GM18909 (cell line): ENCODE measurements at regions not wholly inside any gene's neighbourhood (a gene's known extent, or its start where the extent isn't known, plus 50 kb on each side); places are given as distances from the start of the nearest gene placed in this dataset.
A peak's percentile ranks its signal among the peaks of the same experiment; 100 is the strongest.

Source experiments
- ATAC-seq: cut with Tn5 transposase; IDR thresholded peaks from one replicate; pipeline ENCODE4 v1.9.1; 2021; ENCODE audit warnings: mild to moderate bottlenecking; ENCODE audit not compliant: unreplicated experiment, poor library complexity

DNA sequence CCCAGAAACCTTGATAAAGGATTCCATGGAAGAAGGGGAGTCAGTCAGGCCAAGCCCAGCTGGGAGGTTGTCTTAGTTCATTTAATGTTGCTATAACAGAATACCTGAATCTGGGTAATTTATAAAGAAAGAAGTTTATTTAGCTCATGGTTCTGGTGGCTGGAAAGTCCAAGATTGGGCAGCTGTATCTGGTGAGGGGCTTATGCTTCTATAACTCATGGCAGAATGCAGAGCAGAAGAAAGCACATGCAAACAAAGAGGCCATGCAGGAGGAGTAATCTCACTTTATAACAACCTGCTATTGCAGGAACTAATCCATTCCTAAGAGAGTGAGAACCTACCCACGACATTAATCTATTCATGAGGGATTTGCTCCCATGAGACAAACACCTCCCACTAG lies 54.2 kb upstream of the ANKRD1 start:
- no peak for ATAC-seq

DNA sequence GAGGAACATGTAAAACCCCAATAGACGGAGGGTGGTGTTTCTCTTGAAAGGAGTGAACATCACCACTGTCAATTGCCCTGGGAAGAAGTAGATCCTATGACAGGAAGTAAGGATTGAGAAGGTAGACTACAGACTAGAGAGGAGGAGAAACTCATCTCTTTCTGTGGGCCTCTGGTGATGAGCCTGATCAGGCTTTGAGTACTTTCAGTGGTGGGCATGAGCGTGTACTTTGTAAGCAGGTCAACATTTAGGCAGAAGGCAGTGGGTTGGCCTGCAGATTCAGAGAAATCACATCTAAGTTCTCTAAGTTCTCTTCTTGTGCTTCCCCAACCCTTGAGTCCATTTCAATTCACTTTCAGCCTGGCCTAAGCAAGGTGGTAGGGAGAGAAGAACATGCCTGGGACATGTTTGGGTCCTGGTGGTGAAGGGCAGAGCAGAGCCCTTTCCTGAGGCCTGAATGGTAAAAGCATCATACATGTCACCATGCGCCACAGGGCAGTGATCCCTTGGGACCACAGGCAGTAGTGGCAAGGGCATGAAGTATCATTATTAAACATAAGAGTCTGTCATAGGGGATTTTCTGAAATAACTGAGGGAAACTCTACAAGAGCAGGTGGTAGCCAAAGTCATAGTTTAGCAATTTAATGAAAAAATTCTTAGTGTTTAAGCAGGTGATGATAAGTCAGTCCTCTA lies 56.4 kb upstream of the ANKRD1 start:
- ATAC-seq, result peak; percentile 78

DNA sequence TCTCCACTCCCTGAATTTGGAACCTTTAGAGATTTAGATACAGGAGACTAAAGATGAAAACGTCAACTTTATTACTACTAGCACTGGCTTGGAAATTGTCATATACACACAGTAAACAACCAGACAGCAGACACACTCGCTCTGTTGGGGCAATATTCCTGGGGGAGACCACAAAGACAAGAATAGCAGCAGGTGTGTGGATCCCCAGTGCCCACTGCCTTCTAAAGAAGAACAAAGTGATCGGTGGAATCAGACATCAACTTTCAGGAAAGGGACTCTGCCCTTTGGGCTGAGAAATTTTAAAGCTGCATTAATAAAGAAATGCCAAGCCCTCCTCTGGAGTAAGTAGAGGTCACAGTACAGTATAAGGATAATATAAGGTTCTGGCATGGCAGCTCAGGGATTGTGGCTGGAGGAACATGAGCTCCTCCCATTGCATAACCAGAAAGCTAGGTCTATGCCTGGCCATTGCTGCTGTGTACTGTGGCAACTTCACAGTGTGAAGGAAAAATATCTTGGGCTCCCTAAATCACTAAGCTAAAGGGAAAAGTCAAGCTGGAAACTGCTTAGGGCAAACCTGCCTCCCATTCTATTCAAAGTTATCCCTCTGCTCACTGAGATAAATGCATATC lies 57.1 kb upstream of the ANKRD1 start:
- peak; percentile 15 for ATAC-seq

DNA sequence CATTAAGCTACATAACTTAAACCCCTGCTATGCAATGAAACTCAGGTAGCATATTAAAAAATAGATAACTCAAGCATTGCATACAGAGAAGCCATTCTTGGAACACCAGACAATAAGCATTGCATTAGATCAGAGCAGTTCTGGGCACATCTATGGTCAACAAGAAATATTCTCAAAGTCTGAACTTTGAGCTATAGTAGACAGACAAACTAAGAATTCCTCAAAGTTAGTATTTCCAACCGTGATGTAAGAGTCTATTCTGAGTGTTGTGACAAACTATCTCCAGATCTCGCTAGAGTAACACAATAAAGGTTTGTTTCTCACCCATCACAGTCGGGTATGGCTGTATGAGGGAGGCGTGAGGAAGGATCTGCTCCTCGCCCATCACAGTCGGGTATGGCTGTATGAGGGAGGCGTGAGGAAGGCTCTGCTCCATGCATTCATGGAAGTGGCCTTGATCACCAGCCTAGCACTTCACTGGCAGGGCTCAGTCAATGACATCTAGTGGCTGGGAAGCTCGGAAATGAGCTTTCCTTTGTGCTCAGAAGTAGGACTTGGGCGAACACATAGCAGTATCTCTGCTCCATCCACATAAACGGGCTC lies 61.6 kb upstream of the ANKRD1 start:
- no peak for ATAC-seq

DNA sequence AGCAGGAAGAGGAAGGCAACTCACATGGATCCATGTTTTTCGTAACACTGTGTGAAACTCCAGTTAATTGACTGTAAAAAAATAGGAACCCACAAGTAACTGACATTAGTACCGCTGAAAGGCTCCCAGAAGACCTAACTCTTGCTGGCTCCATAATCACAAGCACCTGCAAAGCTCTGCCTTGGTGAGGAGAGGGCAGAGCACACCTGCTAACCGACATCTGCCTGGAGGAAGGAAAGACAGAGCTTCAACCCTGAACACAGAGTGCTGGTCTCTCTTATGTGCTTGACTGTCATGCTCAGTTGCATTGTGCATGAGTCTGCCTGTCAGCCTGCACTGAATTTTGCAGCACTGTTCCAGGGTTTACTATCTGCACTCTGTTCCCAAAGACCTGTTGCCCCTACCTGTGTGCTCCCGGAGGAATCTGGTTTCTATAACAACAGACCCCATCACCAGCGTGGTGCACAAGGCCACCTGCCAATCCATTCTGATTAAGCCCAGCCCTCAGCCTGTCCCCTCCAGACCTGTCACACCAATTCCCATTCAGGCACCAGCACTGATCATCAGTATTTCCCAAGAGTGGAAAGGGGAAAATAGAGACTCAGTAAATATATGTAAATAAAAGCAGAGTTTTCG lies 63.1 kb upstream of the ANKRD1 start:
- ATAC-seq, result no peak

DNA sequence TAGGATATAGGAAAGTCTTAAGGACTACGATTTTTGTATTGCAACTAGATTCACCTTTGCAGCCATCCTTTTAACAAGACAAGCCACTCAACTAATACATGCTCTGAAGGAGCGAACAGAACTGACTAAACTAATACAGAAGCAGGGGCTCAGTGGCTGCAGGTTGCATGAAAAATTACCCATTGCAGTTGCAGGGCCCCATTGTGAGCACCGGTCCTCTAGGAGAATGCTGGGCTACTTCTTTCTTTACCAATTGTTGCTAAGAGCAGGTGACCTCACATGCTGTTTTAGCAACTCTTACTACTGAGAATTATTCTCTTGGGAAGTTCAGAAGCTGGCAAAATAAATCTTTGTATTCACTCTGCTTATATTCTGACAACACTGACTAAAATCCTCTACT lies 64.0 kb upstream of the ANKRD1 start:
- no peak for ATAC-seq

DNA sequence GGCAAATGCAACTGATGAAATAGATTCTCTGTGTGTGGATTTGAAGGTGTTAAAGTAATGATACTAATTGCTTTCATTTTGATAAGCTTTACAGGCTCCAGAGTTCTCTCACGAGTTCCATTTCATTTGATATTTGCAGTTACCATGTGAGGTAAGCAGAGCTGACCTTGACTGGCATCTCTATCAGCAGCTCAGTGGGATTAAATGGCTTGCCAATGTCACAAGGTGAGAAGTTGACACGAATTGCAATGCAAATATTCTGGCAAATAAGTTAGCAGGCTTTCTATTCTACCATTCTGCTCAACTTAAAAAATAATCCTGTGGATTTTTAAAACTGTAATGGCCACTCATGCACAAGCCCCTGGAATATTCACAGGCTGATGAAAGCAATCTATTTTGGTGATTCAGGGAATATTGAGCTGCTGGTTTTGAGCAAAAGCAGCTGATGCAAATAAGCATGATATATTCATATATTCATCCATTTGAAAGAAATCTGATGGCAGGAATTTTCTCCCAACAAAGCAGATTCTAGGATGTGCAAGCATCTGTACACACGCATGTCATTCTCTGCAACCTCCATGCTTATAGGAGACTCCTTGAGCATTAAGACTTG lies 64.5 kb upstream of the ANKRD1 start:
- ATAC-seq, result no peak

DNA sequence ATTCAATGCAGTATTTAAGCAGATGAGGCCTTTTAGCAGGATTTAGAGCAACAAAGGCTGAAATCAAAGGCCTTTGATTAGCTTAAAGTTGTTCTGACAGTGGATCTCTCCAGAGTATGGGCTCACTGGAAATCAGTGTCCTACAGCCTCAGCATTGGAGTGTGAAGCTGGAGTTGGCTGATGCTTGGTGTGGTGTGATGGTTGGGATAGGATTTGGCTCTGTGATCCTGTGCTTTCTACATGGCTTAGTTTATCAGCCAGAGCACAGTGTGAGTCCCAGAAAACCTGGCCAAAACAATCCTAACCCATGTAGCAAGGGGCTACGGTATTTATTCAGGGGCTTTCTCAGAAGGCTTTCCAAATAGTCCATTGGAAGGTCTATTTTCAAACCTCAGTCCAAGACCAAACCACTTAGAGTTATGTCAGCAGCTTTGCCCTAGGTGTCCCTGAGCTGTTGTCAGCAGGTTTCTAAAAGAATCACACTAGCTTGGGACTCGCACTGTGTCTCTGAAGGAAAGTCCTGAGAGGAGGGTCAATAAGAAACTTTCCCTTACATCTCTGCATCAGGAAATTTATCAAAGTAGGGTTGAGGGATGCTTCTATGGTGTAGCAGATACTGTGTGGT lies 65.4 kb upstream of the ANKRD1 start:
- ATAC-seq, result no peak

DNA sequence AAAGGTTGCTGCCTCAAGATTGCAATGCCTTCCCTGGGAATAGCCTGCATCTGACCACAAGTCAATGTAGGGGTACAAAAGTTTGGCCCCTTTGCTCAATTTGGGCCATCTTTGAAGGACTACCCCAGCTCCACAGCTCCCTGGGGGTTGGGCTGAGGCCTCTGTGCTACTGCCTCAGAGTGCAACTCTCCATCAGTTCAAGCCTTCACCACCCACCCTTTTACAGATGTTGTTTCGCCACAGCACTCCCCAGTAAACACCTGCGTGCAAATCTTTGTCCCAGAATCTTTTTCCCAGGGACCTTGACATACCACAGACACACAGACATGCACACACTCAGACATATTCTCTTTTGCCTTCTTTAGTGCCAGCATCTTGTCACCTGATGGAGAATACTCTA lies 66.0 kb upstream of the ANKRD1 start:
- ATAC-seq, result no peak

DNA sequence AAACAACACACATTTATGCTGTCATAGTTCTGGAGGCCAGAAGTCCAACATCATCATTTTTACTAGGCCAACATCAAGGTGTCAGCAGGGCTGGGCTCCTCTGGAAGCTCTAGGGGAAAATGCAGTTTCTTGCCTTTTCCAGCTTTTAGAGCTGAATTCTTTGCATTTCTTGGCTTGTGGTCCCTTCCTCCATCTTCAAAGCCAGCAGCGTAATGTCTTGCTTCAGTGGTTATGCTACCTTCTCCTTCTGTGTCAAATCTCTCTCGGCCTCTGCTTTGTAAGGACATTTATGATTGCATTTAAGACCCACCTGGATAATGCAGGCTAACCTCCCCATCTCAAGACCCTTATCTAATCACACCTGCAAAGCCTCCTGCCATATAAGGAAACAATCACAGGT lies 66.5 kb upstream of the ANKRD1 start:
- no peak for ATAC-seq

DNA sequence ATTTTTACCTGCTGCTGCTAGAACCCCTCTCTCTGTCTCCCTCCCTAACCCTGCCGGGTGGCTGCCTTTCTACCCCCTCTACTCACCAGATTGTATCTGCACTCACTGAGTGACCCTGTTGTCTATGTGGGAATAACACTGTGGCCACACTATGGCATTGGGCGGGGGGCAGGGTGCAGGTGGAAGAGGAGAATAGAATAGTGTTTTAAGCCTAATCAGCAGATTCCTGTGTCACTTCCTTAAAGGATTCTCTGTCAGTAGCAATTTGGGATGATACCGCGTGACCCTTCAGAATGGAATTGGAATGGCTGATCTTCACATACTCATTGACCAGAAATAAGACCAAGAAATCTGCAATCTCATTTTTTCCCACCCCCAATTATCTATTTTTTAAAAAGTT lies 67.1 kb upstream of the ANKRD1 start:
- no peak for ATAC-seq

DNA sequence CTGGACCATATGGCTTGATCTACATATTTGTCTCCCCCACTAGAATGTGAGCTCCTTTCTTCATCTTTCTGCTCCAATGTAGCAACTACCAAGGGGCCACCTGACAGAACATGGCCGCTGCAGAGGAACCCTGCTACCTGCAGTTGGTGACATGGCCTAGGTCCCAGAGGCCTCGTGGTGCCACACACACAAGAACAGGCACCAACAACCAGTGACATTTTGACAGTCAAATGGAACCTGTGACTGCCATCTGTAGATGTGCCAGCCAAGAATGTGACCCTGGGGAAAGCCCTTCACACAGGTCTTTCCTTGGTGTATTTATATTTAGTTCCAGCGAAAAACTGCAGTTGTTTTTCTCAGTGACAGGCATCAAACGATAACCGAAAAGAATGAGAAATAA lies 67.9 kb upstream of the ANKRD1 start:
- no peak for ATAC-seq

DNA sequence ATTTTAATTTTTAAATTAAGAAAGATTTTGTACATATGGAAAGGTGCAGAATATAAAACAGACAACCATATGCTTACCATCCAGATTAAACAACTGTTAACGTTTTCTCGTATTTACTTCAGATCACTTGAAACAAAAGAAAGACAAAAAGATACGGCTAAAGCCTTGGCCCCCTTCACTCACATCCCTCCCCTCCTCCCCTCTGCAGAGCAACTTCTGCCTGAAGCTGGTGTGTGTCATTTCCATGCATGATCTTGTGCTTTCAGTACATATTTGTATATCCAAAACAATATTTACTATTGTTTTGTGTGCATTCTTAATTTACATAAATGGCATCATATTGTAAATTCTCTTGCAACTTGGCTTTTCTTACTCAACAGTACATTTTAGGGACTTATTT lies 68.5 kb upstream of the ANKRD1 start:
- no peak for ATAC-seq

DNA sequence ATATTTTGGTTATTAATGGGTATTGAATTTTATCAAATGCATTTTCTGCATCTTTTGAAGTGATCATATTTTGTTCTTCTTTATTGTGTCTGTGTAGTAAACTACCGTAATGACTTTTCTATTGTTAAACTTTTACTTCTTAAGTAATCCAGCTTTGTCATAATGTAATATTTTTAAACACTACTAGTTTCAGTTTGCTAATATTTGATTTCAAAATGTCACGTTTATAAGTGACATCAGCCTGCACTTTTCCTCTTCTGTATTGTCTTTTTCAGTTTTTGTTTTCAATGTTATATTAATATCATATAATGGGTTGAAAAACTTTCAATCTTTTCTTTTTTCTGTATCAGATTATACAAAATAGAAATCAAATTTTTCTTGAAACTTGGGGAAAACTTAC lies 71.6 kb upstream of the ANKRD1 start:
- ATAC-seq, result no peak

DNA sequence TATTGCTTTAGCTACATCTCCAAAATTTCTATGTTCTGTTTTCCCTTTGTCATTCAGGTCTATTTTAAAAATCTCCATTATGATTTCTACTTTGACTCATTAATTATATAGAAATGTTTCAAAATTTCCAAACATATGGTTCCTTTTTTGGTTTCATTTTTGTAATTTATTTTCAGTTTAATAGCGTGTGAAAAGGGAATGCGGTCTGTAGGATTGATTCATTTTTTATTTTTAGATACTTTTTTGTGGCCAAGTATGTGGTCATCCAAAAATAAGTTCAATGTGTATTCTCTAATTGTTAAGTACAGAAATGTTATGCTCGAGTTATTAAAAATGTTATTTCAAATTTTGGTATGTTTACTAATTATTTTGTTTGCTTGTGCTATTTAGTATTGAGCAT lies 72.5 kb upstream of the ANKRD1 start:
- no peak for ATAC-seq

DNA sequence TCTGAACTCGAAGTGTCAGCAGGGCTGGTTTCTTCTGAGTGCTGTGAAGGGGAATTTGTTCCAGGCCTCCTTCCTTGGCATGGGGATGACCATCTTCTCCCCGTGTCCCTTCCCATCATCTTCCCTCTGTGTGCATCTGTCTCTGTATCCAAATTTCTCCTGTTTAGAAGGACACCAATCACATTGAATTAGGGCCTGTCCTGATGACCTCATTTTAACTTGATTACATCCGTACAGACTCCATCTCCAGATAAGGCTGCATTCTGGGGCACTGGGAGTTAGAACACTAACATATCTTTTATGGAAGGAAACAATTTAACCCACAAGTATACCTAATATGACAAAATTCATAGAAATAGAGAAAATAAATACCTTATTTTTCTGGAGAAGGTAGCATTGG lies 76.8 kb upstream of the ANKRD1 start:
- no peak for ATAC-seq

DNA sequence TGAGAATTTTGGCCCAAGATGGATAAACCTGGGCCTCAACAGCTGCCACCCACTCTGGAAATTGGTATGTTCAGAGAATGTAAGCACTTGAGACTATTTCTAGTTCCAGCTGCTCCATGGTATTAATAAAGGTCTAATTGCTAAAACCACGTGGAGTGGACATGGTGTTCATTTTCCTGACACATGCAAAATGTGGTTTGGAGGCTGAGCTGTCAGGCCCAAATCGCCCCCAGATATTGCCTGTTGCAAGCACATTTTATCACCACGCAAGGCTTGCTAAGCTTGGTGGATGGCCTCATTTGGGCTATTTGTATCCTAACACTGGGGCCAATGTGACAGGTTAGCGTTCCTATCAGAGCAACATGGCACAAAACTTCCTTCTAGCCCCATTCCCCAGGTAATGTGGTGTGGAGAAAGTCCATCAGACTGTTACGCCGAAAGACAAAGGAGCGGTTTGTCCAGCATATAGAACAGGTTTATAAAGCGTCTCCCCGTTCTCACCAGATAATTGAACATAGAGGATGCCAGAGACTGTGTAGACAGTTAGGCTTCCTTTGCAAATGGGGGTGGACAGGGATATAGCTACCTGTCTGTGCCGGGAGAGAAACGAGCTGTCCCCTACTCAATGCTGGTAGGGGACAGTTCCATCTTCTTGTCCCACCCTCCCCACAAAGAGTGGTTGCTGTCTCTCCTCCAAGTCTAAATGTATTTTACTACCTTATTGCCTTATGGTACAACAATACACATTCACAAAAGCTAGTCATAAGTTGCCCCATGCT lies 78.0 kb upstream of the ANKRD1 start:
- ATAC-seq, result peak; percentile 24

DNA sequence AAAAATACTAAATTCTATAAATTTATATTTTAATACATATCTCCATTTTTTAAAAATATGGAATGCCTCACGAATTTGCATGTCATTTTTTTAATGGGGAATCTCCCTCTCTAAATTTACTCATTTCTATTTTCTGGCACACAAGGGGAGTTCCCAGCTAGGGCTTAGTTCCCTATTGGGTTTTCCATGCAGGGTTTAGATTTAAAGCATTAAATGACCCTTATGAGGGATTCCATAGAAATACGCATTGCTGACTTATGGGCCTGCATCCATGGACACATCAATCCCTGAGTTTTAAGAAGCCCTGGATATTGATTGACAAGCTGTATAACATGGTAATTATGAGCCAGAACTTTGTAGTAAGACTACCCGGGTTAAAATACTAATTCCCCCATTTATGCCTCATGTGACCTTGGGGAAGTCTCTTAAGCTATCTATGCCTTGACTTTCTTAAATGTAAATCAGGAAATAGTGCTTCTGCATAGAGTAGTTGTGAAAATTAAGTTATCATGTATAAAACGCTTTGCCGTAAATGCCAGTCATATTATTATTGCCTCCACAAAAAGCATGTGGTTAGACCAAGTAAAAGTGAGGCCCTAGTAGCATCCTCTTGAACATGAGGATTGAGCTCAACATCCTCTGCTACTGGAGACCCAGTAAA lies 78.8 kb upstream of the ANKRD1 start:
- ATAC-seq, result peak; percentile 68

DNA sequence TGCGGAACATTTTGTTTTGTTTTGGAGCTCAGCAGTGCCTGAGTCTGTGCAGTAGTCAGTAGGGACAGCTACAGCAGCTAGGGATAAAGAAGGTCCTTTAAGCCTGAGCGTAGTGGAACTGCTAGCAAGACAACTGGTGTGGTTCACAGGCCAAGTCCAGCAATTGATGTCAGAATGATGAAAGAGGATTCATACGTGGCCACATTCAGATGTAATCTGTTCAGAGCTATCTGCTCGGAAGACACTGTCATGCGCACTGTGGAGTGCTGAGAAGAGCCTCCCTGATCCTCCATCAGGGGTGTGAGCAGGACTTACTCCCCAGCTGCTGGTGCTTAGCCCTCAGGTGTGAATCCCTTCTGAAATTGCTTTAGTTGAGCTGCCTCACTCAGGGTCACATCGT lies 79.6 kb upstream of the ANKRD1 start:
- ATAC-seq, result no peak
